ENCODE measurements at regions not wholly inside any gene's neighbourhood (a gene's known extent, or its start where the extent isn't known, plus 50 kb on each side); places are given as distances from the start of the nearest gene placed in this dataset.
A peak's percentile ranks its signal among the peaks of the same experiment; 100 is the strongest.

DNA sequence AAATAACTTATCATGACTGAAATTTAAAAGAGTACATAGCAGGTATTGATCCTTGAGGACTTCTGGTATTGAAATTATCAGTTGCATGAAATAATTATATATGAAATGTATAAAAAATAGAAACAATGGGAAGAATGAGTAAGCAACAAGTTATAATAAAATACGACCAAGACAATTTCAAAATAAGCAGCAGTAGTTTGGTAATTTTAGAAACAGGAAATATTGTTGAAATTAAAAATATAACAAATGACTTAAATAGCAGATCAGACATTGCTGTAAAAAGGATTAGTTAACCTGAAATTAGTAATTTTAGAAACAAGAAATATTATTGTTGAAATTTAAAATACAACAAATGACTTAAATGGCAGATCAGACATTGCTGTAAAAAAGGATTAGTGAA is 152.3 kb downstream of the BTC start:
- no peak for DNase-seq (ENCODE audit: low read depth, low spot score)

DNA sequence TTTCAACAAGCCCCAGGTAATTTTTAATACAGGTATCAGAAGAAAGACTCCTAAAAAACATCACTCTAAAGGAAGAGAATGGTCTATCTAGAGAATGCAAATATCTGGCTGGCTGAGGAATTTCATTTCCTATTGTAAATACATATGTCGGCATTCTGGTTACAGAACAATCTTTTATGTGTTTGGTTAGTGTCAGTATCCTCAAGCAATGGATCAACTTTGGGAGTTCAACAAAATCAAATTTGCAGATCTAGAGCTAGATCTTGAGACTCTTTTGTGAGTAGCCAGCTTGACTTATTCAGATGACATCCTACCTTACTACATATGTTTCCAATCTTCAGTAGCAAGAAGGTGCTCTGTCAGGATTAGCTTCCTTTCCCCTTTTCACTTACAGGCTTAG is 145.1 kb downstream of the BTC start:
- no peak for DNase-seq (ENCODE audit: low read depth, low spot score)

DNA sequence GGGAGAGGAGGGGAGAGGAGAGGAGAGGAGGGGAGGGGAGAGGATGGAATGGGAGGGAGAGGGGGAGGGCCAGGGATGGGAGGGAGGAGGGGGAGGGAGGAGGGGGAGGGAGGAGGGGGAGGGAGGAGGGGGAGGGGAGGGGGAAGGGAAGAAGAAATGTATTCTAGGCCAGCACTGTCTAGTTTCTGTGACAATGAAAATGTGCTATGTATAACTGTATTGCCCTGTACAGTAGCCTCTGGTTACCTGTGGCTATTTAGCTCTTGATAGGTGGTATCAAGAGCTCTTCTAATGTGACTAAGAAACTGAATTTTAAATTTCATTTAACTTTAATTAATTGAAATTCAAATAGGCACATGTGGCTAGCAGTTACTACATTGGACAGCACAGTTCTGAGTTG is 143.1 kb downstream of the BTC start:
- no peak for DNase-seq (ENCODE audit: low read depth, low spot score)

DNA sequence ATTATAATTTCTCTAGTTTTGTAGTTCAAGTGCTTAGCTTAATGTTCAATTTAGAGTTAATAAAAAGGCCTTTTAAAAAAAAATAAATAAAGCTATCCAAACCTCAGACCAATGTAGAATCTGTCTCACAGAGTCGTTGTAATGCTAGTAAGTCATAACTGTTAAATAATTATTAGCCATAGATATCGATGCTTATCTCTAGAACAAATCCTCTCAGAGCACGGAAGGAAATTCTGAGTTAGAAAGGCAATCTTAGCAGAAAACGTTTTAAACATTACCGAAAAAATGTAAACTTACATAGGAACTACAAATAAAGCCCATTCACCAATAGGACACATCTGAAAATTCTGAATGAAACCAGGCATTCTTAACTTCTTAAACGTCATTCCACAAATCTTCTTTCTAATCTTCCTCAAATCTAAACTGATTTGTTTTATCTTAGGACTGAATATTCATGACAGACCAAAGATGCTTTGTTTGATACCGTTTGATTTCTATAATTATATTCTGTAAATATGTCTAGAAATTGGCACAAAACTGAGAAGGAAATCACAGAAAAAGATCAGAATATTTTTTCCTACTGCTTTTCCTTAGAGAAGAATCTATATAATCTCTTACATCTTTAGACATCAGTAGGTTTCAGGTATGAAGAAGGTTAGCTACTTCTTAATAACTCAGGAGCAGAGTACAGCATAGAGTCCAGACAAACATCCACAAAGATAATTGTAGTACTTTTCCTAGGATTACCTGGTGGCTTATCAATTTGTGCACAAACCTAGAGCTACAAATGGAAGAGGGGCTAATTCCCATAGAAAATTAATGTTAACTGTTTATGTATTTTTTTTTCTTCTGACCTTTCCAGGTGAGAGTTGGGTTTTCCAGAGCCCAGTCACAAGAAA is 140.7 kb downstream of the BTC start:
- no peak for DNase-seq (ENCODE audit: low read depth, low spot score)

DNA sequence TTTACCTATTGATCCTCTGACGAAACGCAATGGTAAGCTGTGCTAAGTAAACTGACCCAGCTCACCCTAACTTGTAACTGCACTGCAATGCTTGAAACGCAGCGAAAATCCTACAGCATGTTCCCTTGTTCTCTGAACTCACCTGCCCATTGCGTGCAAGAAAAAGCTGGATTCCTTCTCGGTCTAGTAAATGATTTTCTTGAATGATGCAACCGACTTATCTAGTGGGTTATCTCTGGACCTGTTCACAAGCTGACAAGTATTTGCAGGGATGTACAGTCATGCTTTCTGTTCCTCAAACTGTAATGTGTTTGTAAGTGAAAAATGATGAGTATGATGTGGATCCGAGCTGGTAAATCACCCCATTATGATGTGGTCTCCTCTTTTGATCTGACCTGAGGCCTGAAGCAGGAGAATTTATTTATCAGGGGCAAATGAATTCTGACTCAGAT is 140.1 kb downstream of the BTC start:
- no peak for DNase-seq (ENCODE audit: low read depth, low spot score)

DNA sequence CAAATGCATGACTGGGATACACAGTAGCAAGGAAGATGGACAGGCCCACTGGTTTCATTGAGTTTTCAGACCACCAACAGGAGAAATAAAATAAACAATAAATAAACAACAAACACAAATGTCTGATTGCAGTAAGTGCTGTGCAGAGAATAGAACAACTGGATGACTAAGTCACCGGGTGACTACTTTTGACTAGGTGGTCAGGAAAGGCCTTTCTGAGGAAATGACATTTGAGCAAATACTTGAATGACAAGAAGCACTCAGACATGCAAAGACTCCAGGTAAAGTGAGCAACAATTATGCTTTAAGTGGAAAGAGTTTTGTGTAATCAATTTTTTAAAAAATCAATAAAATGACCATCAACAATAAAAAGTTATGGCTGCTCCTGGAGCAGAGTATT is 137.7 kb downstream of the BTC start:
- DNase-seq (ENCODE audit: low read depth, low spot score) = no peak

DNA sequence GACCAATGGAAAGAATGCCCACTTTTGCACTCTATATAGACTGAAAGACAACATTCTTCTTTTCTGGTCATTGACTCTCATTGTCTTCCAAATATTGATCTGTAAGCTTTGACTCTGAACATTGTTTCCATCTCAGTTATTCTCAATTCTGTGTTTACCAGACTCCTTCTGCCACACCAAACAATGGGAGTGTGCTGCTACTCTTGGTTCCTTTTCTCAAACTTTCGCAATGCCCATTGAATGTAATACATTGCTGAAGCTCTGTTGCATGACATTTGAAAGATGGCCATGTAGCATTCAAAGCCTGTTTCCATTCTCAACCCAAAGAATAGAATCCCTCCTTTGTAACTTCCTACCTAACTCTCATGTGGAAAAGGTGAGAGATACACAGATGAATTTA is 136.2 kb downstream of the BTC start:
- no peak for DNase-seq (ENCODE audit: low read depth, low spot score)

DNA sequence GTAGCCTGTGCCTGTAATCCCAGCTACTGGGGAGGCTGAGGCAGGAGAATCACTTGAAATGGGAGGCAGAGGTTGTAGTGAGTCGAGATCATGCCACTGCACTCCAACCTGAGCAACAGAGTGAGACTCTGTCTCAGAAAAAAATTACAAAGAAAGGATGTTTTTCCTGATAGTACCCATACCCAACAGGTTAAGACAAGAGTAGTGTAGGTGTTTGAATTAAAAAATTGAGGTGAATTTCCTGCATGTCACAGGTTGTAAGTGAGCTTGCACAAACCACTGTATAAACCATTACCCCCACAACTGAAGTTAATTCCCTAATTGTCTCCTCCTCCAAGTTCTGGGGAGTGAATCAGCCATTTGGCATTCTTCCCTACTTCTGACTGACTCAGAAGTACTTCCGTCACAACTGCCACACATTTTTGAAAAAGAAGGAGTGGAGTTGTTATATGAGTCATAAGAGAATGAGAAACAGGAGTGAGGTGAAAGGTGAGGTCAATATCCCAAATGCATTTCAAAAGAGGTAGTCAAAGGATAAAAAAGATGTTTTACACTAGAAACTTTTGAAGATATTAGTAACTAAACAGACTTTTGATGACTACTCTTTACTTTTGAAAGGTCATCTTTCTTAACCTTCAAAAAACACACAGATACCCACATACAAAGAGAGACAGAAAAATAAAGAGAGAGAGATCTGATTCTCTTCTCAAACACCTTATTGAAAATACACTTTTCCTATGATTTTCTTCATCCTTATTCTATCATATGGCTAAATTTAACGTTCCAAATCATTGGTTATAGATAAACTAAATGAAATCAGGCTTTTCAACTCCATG is 134.5 kb downstream of the BTC start:
- peak; percentile 97 for DNase-seq (ENCODE audit: low read depth, low spot score)

DNA sequence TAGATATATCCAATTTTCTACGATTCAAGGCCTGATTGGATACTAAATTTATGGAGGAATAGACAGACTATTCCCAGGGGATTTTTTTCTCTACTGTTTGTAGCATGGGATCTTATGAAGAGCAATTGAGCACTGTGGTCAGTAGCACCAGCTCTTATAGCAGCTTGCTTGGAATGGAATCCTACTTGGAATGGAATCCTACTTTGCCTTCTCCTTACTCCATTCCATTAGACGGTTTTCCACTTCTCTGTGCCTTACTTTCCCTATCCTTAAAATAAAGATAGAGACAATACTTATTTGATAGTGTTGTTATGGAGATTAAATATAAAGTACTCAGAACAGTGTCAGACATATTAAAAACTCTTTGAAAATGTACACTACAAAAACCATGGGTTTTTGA is 133.5 kb downstream of the BTC start:
- no peak for DNase-seq (ENCODE audit: low read depth, low spot score)

DNA sequence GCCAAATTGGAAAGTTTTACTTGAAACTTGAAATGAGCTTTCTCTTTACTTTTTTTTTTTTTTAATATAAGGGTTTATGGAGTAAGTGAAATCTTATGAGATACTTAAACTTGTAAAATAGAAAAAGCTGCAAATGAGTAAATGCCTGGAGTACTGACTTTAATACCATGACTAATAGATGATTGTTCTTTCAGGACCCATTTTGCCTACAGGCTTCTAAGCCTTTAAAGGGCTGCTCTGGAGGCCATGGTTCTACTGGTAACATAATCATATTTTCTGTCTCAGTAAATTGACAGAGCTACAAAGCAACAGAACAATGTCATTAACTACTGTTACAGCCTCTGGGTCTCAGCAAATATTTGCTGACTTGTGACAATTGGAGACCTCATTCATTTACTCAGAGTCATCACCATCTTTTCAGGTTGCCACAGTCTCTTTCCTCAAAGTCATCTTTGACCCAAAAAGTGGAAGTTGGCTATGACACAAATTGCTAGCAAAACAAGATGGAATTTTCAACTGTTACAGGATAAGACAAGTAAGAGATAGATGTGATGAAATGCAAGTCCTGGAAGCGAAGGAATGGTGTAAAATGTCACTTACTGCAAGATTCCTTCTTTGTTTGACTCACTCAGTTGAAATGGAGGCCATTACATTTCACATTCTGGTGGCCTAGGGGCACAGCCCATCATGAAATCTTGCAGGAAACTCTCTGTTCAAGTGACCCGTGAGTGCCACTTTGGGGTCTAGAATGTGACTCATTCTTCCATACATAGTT is 132.7 kb downstream of the BTC start:
- DNase-seq (ENCODE audit: low read depth, low spot score) = no peak

DNA sequence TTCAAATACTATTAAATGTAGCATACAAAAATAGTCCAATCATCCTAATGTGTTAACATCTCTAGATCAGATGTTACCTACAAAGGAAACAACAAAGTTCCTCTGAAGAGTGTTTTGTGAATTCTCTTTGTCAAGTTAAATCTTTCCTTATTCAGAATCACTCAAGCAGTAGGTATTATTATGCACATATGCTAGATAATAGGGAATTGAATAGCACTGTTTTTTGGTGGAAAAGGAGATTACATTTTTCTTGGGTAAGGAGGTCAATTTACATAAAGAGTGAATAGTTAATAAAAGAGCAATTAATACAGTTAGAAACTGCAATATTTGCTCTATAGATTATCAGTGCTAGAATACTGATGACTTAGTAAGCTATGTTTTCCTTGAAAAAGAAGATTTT is 130.7 kb downstream of the BTC start:
- no peak for DNase-seq (ENCODE audit: low read depth, low spot score)

DNA sequence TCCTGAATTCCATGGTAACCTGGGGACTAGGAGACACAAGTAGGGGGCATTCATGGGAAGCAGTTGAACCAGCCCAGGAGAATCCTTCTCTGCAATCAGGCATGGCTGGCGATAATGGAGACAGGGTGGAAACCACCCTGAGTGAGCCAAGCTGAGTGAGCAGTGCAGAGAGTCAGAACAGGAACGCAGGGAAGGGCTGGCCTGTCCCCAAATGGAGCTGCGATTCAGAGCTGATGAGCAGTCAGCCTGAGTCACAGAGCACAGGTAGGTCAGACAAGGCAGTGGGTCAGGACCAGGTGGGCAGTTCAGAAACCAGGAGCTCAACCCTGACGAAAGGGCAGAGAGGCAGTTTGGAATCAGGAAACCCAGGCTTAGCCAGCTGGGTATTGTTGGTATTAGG is 129.0 kb downstream of the BTC start:
- DNase-seq (ENCODE audit: low read depth, low spot score) = no peak

DNA sequence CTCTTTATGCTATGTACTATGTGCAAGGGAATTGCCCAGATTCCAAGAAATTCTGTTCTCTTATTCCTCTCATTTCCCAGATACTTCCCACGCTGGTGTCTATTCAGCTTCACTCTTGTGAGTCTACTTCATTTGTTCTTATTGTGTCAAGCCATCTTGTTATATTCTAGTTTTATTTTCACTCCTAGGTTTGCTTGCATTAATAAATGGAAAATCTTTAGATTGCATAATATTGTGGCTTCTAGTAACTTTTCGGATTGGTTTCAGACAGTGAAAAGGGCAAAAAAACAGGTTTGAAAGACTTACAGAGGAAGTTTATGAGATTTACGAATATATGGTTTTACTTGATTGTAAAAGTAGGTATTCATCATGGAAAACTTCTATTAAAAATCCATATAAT is 128.4 kb downstream of the BTC start:
- DNase-seq (ENCODE audit: low read depth, low spot score) = no peak

DNA sequence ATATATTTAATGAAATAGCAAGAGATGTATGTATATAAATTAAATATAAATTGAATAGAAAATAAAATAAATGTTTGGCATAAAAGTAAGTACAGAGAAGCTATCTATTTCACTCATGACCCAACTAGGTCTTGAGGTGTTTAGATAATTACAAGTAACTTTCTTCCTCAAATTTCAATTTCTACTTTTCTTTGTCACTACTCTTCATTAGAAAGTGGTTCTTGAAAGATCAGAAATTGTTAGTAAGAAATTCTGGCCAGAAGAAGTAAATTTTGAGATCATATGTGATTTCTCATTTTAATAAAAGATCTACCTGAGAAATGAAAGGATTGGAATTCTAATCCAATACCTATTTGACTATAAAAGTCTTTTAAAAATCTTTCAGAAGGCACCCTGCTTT is 126.9 kb downstream of the BTC start:
- DNase-seq (ENCODE audit: low read depth, low spot score) = no peak

DNA sequence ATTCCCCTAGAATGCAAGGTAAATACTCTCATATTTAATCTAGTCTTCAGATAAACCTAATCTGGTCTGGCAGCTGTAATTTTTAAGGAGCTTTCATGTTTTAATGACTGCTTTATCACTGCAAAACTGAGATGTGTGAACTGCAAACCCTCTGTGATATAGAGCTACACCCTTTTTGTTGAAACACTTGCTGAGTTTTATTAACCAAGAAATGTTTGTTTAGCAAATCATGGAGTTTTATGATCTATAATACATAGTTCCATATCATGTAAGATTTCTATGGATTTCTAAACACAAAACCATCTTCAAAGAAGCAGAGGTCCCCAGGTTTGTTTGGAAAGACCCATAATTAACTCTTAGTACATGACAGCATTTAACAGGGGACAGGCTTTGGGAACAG is 126.4 kb downstream of the BTC start:
- DNase-seq (ENCODE audit: low read depth, low spot score) = no peak

DNA sequence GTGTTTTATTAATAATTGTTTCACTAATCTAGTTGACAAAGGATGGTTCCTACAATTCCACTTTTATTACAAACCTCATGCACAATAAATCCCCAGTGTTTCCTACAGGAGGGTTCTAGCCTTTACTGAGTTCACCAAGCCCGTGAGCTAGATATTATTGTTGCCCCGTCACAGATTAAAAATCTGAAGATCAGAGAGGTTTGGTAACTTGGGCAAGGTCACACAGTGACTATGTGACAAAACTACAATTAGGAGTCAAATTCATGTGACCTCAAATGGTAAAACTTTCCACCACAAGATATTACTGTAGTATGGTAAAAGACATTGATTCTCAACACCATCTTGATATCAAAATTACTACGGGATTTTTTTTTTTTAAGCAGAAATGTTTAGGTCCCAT is 124.6 kb downstream of the BTC start:
- DNase-seq (ENCODE audit: low read depth, low spot score) = no peak

DNA sequence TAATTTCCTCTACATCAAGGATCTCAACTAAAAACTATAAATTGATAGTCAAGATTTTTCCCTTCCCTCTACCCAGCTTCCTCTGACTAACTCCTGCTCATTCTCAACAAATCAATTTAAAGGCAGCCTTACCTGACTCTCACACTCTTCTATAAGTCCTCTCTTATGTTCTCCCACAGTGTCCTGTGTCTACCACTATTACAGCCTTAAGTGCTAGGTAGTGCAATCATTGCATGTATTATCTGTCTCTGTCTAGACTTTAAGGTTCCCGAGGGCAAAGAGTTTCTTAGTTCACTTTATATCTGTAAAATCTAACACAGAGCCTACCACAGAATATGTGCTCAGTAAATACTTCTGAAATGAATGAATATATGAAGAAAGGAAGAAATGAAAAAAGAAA is 123.7 kb downstream of the BTC start:
- no peak for DNase-seq (ENCODE audit: low read depth, low spot score)

DNA sequence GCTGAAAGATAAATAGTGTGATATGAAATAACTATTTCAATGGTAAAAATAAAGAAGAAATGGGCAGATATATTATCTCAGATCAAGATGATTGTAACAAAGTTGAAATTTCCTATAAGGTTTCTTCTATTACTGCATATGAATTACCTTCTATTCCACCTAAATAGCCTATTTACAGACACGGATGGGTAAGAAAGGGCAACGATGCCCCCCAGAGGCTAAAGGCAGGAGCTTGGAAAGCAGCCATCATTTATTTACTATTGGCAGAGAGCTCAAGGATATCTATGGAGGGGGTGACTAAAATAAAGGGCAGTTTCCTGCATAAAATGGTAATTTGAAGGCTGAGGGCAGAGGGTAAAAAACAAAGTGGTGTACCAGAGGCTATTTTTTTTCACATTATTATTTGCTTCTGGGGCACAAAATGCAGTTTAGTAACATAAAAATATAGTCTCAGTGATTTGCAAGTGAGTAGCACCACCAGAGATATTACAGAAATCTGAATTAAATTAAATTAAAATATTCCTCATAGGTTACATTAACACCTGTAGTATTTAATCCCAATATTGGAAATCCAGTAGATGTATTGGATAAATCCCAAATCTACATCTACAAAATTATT is 123.1 kb downstream of the BTC start:
- peak; percentile 77 for DNase-seq (ENCODE audit: low read depth, low spot score)

DNA sequence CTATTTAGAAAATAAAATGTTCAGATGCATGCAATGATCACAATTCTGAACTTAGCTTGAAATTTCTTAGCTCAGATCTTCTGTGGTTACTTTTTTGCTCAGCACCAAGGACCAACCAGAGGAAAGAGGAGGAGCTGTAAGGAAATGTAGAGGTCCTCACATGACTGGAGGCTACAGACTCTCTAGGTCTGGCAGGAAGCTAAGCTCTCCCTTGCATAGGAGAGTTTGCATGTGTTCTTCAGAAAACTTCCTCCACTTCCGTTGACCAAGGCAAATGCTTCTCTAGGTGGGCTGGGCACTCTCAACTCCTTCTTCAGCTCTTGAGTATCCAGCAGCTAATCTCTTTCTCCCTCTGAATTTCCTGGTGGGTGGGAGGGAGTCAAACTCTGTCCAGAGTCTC is 119.6 kb downstream of the BTC start:
- DNase-seq (ENCODE audit: low read depth, low spot score) = no peak

DNA sequence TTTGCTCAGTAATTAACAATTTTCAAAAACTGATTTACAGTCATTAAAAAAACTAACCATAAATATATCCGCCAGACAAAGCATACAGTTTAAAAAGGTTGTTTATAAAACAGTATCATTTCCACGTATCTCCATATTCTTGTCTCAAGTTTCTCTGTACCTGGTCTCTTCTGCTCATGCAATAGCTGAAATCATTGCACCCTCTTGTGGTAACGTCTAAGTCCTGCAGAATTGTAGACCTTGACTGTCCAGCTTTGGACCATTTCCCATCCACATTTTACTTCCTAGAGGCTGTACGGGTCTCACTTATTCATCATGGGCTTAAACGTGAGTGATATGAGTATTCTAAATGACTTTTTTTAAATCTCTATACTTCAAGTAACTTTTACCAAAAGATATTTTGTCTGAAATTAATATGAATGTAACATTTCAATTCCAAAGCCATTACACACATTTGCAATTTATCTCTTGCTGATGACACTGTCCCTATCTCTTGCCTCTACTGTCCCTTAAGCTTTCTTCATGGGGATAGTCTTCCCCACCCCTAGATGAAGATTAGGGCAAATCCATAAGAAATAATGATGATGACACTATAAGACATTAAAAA is 118.5 kb downstream of the BTC start:
- DNase-seq (ENCODE audit: low read depth, low spot score) = peak; percentile 77

All from astrocyte of the hippocampus (primary cell).